Fibroblast of skin of left quadriceps (primary cell): ENCODE measurements at regions not wholly inside any gene's neighbourhood (a gene's known extent, or its start where the extent isn't known, plus 50 kb on each side); places are given as distances from the start of the nearest gene placed in this dataset.
"Not testable (repeated sequence)": the region's sequence is repeated elsewhere in the genome, so short reads cannot be mapped to it uniquely, and the experiment has no call there.

ENCODE experiments used
- DNase-seq, 2 experiments: peaks; one replicate each; pipeline ENCODE4 v3.0.0-alpha.2; 2013; ENCODE audit warnings: low read depth in 2 of 2

- no peak for DNase-seq
Observed at GRCh38 chr3:137820366-137820765, 56.3 kb downstream of the SOX14 start.

GRCh38 chr3:137835096-137835495, 71.0 kb downstream of the SOX14 start:
- no peak for DNase-seq

- DNase-seq = no peak
Observed at GRCh38 chr3:137845194-137845593, 81.1 kb downstream of the SOX14 start.

- no peak for DNase-seq
Observed at GRCh38 chr3:137845666-137846065, 81.6 kb downstream of the SOX14 start.

- no peak for DNase-seq
Observed at GRCh38 chr3:137852391-137852830, 88.3 kb downstream of the SOX14 start.

GRCh38 chr3:137854533-137855261, 90.6 kb downstream of the SOX14 start:
- DNase-seq = no peak

GRCh38 chr3:137866001-137866400, 101.9 kb downstream of the SOX14 start:
- DNase-seq = no peak

GRCh38 chr3:137866933-137867332, 102.8 kb downstream of the SOX14 start:
- DNase-seq = no peak

GRCh38 chr3:137867611-137868010, 103.5 kb downstream of the SOX14 start:
- DNase-seq = no peak

- DNase-seq = no peak
Observed at GRCh38 chr3:137869022-137869421, 104.9 kb downstream of the SOX14 start.

GRCh38 chr3:137872589-137872988, 108.5 kb downstream of the SOX14 start:
- not testable (repeated sequence) for DNase-seq

- DNase-seq = not testable (repeated sequence)
Observed at GRCh38 chr3:137896842-137897241, 113.1 kb upstream of the CLDN18 start.

GRCh38 chr3:137906985-137907649, 102.8 kb upstream of the CLDN18 start:
- DNase-seq = no peak

- no peak for DNase-seq
Observed at GRCh38 chr3:137924628-137925027, 85.3 kb upstream of the CLDN18 start.

- no peak for DNase-seq
Observed at GRCh38 chr3:137925080-137925479, 84.9 kb upstream of the CLDN18 start.

GRCh38 chr3:137926991-137927390, 83.0 kb upstream of the CLDN18 start:
- no peak for DNase-seq

GRCh38 chr3:137930976-137931375, 79.0 kb upstream of the CLDN18 start:
- no peak for DNase-seq

GRCh38 chr3:137938876-137939275, 71.1 kb upstream of the CLDN18 start:
- no peak for DNase-seq

- no peak for DNase-seq
Observed at GRCh38 chr3:137944593-137944992, 65.4 kb upstream of the CLDN18 start.

GRCh38 chr3:137946356-137946973, 63.5 kb upstream of the CLDN18 start:
- peak; percentile 26 to 27 for DNase-seq

- no peak for DNase-seq
Observed at GRCh38 chr3:137947117-137947516, 62.8 kb upstream of the CLDN18 start.

GRCh38 chr3:137948400-137949072, 61.4 kb upstream of the CLDN18 start:
- no peak for DNase-seq
